Endodermal cell (in vitro differentiated cells): ENCODE measurements at regions not wholly inside any gene's neighbourhood (a gene's known extent, or its start where the extent isn't known, plus 50 kb on each side); places are given as distances from the start of the nearest gene placed in this dataset.

ENCODE experiments used
- DNase-seq: peaks from one replicate; pipeline ENCODE4 v3.0.0-alpha.2; 2017
- H3K27ac ChIP-seq: 2 replicates; pipeline ENCODE4 v1.5.1; 2013; ENCODE audit warnings: mild to moderate bottlenecking, low read depth, low read length, moderate library complexity
- H3K27me3 ChIP-seq: 2 replicates; pipeline ENCODE4 v1.6.1; 2013; ENCODE audit warnings: mild to moderate bottlenecking, low read length, moderate library complexity; ENCODE audit not compliant: insufficient read depth, control insufficient read depth, poor library complexity, severe bottlenecking
- H3K36me3 ChIP-seq: 2 replicates; pipeline ENCODE4 v1.7.0; 2013; ENCODE audit warnings: mild to moderate bottlenecking, low read length, moderate library complexity; ENCODE audit not compliant: control insufficient read depth, insufficient read depth
- H3K4me1 ChIP-seq: one replicate; pipeline ENCODE4 v1.7.0; 2013; ENCODE audit warnings: low read length; ENCODE audit not compliant: control insufficient read depth, insufficient read depth
- H3K4me3 ChIP-seq: 2 replicates; pipeline ENCODE4 v1.5.1; 2013; ENCODE audit warnings: mild to moderate bottlenecking, low read length, moderate library complexity
- H3K9ac ChIP-seq: 2 replicates; pipeline ENCODE4 v1.6.1; 2013; ENCODE audit warnings: mild to moderate bottlenecking, low read length, moderate library complexity; ENCODE audit not compliant: poor library complexity, severe bottlenecking; ENCODE audit errors: extremely low read depth
- H3K9me3 ChIP-seq: 2 replicates; pipeline ENCODE4 v1.6.1; 2013; ENCODE audit warnings: mild to moderate bottlenecking, low read length, moderate library complexity; ENCODE audit not compliant: control insufficient read depth
- H3K27ac Mint-ChIP-seq: 2 replicates; pipeline ENCODE4 v1.8.0; 2020; ENCODE audit warnings: mixed read lengths
- H3K27me3 Mint-ChIP-seq: 2 replicates; pipeline ENCODE4 v1.8.0; 2021; ENCODE audit warnings: mild to moderate bottlenecking, mixed read lengths; ENCODE audit not compliant: insufficient read depth
- H3K36me3 Mint-ChIP-seq: 2 replicates; pipeline ENCODE4 v1.8.0; 2020; ENCODE audit warnings: low read depth, mixed read lengths
- H3K4me1 Mint-ChIP-seq: 2 replicates; pipeline ENCODE4 v1.8.0; 2020; ENCODE audit warnings: mixed read lengths
- H3K4me3 Mint-ChIP-seq: 2 replicates; pipeline ENCODE4 v1.8.0; 2020; ENCODE audit warnings: mild to moderate bottlenecking, moderate library complexity, mixed read lengths
- H3K9me3 Mint-ChIP-seq: 2 replicates; pipeline ENCODE4 v1.8.0; 2020; ENCODE audit warnings: mild to moderate bottlenecking, mixed read lengths
- WGBS, 2 experiments: methylation state at CpG; one replicate each; pipeline versions ENCODE4 v1.1.5 to v1.1.7; 2013; ENCODE audit warnings: missing lambda C conversion rate in 2 of 2, mixed read lengths in 1 of 2; ENCODE audit not compliant: insufficient coverage in 1 of 2, insufficient read length in 1 of 2; 5-methylcytosine and 5-hydroxymethylcytosine counted together
- TF ChIP-seq, protein P1 (sequence below): fragments of 200-600 bp; sonication (generic); conservative IDR thresholded peaks from 2 replicates; pipeline ENCODE4 v1.5.0; 2021; ENCODE audit warnings: antibody characterized with exemption, mild to moderate bottlenecking

DNA sequence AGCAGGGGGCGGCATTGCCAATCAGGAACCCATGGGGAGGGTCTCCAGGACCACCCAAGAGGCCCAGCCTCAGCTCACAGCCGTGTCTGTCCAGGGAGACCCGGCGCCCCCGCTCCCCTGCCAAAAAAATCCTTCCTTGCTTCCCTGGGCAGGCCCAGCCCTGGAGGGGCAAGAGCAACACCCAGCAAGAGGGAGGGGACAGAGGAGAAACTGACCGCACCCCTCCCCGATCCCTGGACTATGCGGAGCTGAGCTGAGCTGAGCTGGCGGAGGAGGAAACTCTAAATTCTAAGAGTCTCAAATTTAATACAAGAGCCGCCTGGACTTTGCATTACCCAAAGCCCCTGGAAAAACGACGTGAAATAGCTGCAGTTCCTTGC lies 52.0 kb upstream of the SHISAL1 start:
- H3K4me3 Mint-ChIP-seq: no peak overlapping the region
- no peak overlapping the region for H3K9ac ChIP-seq
- TF ChIP-seq, protein P1, sequence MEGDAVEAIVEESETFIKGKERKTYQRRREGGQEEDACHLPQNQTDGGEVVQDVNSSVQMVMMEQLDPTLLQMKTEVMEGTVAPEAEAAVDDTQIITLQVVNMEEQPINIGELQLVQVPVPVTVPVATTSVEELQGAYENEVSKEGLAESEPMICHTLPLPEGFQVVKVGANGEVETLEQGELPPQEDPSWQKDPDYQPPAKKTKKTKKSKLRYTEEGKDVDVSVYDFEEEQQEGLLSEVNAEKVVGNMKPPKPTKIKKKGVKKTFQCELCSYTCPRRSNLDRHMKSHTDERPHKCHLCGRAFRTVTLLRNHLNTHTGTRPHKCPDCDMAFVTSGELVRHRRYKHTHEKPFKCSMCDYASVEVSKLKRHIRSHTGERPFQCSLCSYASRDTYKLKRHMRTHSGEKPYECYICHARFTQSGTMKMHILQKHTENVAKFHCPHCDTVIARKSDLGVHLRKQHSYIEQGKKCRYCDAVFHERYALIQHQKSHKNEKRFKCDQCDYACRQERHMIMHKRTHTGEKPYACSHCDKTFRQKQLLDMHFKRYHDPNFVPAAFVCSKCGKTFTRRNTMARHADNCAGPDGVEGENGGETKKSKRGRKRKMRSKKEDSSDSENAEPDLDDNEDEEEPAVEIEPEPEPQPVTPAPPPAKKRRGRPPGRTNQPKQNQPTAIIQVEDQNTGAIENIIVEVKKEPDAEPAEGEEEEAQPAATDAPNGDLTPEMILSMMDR: no peak
- no peaks in the 10 kb centered on the region for H3K27me3 Mint-ChIP-seq
- 84 to 86% methylated on average over 2 to 12 of the region's 12 CpGs for WGBS, 2 experiments
- H3K4me1 Mint-ChIP-seq: no peaks in the 10 kb centered on the region
- H3K4me1 ChIP-seq: no peaks in the 10 kb centered on the region
- peak; percentile 41 for DNase-seq
- no peaks in the 10 kb centered on the region for H3K36me3 ChIP-seq
- H3K27ac Mint-ChIP-seq: no peak overlapping the region
- no peaks in the 10 kb centered on the region for H3K9me3 Mint-ChIP-seq
- no peaks in the 10 kb centered on the region for H3K27me3 ChIP-seq
- H3K4me3 ChIP-seq: no peak overlapping the region
- H3K27ac ChIP-seq: no peak overlapping the region
- no peaks in the 10 kb centered on the region for H3K9me3 ChIP-seq
- no peaks in the 10 kb centered on the region for H3K36me3 Mint-ChIP-seq

DNA sequence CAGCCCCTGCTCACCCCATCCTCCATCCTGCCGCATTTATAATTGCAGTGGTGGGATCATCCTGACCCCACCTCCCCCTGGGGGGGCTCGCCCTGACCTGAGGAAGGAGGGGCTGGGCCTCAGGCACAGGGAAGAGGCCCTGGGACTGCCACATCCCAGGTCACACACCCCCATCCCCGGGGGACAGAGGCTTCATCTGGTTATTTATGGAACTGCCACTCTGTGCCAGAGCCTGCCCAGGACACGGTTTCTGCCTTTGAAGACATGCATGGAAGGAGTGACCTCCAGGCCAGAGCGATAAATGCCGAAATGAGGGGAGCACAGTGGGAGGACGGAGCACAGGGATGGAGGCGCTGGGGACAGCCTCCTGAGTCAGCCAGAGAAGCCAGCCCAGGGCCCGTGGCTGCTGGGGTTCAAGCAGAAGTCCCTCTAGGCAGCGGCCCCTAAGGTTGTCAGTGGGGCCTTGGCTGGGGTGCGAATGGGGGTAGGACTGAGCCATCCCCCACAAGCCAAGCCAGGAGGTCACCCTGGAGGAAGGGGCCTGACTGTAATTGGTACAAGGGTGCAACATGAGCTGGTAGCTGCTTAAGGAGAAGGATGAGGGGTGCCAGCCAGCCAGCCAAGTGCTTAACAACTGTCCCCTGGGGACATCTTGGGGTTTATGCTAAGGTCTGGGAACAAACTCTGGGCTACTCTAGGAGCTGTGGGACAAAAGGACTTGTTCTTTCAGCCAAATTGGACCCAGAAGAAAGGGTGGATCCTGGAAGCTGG lies 51.4 kb upstream of the SHISAL1 start:
- Histone ChIP-seq H3K27ac (no peak overlapping the region), H3K36me3 (no peaks in the 10 kb centered on the region), H3K4me3 (no peak overlapping the region), H3K9ac (no peak overlapping the region), H3K27me3 (no peaks in the 10 kb centered on the region), H3K9me3 (no peaks in the 10 kb centered on the region), H3K4me1 (no peaks in the 10 kb centered on the region)
- WGBS, 2 experiments: 88 to 95% methylated on average over 8 to 11 of the region's 11 CpGs
- no peaks in the 10 kb centered on the region for H3K9me3 Mint-ChIP-seq
- H3K4me3 Mint-ChIP-seq: no peak overlapping the region
- H3K36me3 Mint-ChIP-seq: no peaks in the 10 kb centered on the region
- peak; percentile 30 for DNase-seq
- TF ChIP-seq, protein P1: no peak
- no peak overlapping the region for H3K27ac Mint-ChIP-seq
- H3K27me3 Mint-ChIP-seq: no peaks in the 10 kb centered on the region
- H3K4me1 Mint-ChIP-seq: no peaks in the 10 kb centered on the region

DNA sequence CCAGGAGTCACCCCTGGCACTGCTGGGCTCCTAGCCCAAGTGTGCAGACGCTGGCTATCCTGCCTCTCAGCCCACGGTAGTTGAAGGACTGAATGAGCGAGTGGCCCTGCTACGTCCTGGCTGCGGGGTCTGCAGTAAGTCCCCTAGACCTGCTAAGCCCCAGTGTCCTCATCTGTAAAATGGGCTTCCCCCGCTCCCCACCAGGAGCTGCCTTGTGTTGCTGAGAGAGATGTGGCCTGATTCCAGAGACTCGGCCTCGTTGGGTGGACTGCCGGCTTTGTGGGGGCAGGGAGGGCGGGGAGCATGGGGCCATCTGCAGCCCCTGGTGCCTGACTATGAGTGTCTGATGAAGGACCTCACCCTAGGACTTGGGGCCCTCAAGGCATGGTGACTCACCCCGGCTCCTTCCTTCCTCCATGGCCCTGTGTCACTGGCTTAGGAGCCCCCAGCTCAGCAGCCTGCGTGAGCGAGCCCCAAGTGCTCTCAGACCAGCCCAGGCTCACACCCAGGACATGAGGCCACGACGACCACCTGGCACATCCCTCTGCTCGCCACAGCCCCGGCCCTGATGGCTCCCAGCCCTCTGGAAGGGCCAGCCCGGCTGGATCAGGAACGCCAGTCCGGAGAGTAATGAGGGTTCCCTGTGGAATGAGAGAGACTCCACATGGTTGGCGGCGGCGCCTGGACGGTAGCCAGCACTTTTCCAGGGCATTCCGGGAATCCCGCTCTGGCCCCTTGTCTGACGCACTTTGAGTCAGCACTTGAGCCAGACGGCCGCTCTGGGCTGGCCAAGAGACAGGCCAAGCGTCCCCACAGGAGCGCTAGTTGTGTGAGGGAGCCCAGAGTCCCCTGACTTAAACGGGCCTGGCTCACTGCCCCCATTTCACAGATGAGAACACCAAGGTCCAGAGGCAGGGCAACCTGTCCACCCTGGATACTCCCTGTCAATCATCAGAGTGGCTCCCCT lies 50.5 kb upstream of the SHISAL1 start:
- TF ChIP-seq, protein P1: no peak
- H3K9me3 ChIP-seq: no peaks in the 10 kb centered on the region
- no peaks in the 10 kb centered on the region for H3K27me3 ChIP-seq
- DNase-seq: peak; percentile 43
- no peaks in the 10 kb centered on the region for H3K36me3 ChIP-seq
- no peak overlapping the region for H3K4me3 ChIP-seq
- Mint-ChIP-seq H3K4me3 (no peak overlapping the region), H3K36me3 (no peaks in the 10 kb centered on the region), H3K27ac (no peak overlapping the region), H3K27me3 (no peaks in the 10 kb centered on the region), H3K4me1 (no peaks in the 10 kb centered on the region), H3K9me3 (no peaks in the 10 kb centered on the region)
- H3K27ac ChIP-seq: no peak overlapping the region
- no peak overlapping the region for H3K9ac ChIP-seq
- H3K4me1 ChIP-seq: no peaks in the 10 kb centered on the region
- WGBS, 2 experiments: 91 to 93% methylated on average over 14 to 32 of the region's 32 CpGs
